Neuron (in vitro differentiated cells): ENCODE measurements at regions not wholly inside any gene's neighbourhood (a gene's known extent, or its start where the extent isn't known, plus 50 kb on each side); places are given as distances from the start of the nearest gene placed in this dataset.

ENCODE experiments used
- H2AFZ ChIP-seq: one replicate; pipeline ENCODE4 v1.6.1; 2013; ENCODE audit warnings: low read depth, mild to moderate bottlenecking, inconsistent platforms, low read length, moderate library complexity
- H3K27me3 ChIP-seq: one replicate; pipeline ENCODE4 v1.6.1; 2013; ENCODE audit warnings: low read length; ENCODE audit not compliant: insufficient read depth
- H3K36me3 ChIP-seq: one replicate; pipeline ENCODE4 v1.6.1; 2013; ENCODE audit warnings: low read length; ENCODE audit not compliant: insufficient read depth
- H3K4me1 ChIP-seq: one replicate; pipeline ENCODE4 v1.6.1; 2013; ENCODE audit warnings: low read length; ENCODE audit not compliant: insufficient read depth
- H3K4me3 ChIP-seq: 2 replicates; pipeline ENCODE4 v1.5.1; 2013; ENCODE audit warnings: mild to moderate bottlenecking, low read length, moderate library complexity
- H3K9me3 ChIP-seq: one replicate; pipeline ENCODE4 v1.6.1; 2013; ENCODE audit warnings: low read length

- H3K9me3 ChIP-seq: no peaks in the 10 kb centered on the region
- H3K4me1 ChIP-seq: no peaks in the 10 kb centered on the region
- no peak overlapping the region for H2AFZ ChIP-seq
- no peaks in the 10 kb centered on the region for H3K27me3 ChIP-seq
- no peaks in the 10 kb centered on the region for H3K36me3 ChIP-seq
- H3K4me3 ChIP-seq: no peak overlapping the region
These were observed 158.0 kb upstream of the AHR start for GRCh38 chr7:17140406-17140805.

- H2AFZ ChIP-seq: no peak overlapping the region
- H3K4me1 ChIP-seq: no peaks in the 10 kb centered on the region
- H3K27me3 ChIP-seq: no peaks in the 10 kb centered on the region
- H3K9me3 ChIP-seq: no peaks in the 10 kb centered on the region
- no peaks in the 10 kb centered on the region for H3K36me3 ChIP-seq
- H3K4me3 ChIP-seq: no peak overlapping the region
These were observed 155.5 kb upstream of the AHR start for GRCh38 chr7:17142831-17143541.

DNA sequence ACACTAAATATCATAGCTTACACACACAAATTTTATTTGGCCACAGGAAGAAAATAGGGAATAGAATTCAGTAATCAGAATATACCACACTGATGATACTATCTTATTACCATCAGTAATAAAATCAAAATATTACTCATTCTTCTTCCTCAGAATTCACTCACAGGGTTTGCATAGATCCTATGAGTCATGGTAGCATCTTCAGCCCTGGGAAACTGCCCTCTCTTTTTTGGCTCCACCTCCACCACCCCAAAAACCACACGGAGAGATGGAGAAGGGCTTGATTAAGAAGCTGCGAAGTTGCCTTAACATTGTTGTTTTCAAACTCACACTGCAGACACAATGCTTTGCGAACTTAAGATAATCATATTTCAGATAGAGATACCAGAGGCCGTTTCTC lies 154.1 kb upstream of the AHR start:
- no peak overlapping the region for H3K4me3 ChIP-seq
- H3K4me1 ChIP-seq: no peaks in the 10 kb centered on the region
- no peaks in the 10 kb centered on the region for H3K36me3 ChIP-seq
- no peak overlapping the region for H2AFZ ChIP-seq
- H3K9me3 ChIP-seq: no peaks in the 10 kb centered on the region
- H3K27me3 ChIP-seq: no peaks in the 10 kb centered on the region

- no peaks in the 10 kb centered on the region for H3K27me3 ChIP-seq
- no peaks in the 10 kb centered on the region for H3K36me3 ChIP-seq
- no peak overlapping the region for H2AFZ ChIP-seq
- H3K9me3 ChIP-seq: no peaks in the 10 kb centered on the region
- no peak overlapping the region for H3K4me3 ChIP-seq
- no peaks in the 10 kb centered on the region for H3K4me1 ChIP-seq
These were observed 151.8 kb upstream of the AHR start for GRCh38 chr7:17146621-17147020.

DNA sequence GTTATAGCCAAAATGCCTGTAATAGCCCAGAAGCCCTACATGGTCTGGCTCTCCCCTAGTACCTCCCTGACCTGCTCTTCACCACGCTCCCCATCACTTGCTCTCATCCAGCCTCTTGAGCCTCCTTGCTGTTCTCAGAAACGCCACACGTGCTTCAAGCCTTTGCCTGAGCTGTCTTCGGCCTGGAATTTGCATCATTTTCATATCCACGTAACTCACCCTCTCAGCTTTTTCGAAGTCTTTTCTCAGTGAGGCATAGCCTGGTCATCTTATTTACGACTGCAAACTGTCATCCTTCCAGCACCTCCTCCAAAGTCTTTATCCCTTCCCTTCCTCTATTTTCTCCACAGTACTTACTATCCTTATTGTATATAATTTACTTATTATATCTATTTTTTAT lies 151.0 kb upstream of the AHR start:
- no peaks in the 10 kb centered on the region for H3K36me3 ChIP-seq
- H2AFZ ChIP-seq: no peak overlapping the region
- H3K9me3 ChIP-seq: no peaks in the 10 kb centered on the region
- H3K4me3 ChIP-seq: no peak overlapping the region
- no peaks in the 10 kb centered on the region for H3K4me1 ChIP-seq
- H3K27me3 ChIP-seq: no peaks in the 10 kb centered on the region

DNA sequence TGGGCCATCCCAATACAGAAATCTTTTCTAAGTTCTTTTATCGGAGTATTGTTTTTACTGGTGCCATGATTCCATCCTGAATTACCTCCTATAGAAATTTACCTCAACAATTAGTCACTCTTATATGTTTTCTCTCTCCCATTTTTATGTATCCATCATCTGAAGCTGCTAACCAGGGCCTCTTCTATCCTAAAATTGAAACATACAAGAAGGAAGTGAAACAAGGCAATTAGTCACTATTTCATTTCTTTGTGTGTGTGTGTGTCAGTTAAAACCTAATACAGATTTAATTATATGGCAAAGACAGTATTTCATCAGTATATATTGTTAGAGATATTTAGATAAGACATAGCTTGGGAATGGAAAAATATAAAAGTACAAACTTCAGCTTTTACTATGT lies 148.4 kb upstream of the AHR start:
- Histone ChIP-seq H3K9me3 (no peaks in the 10 kb centered on the region), H3K27me3 (no peaks in the 10 kb centered on the region)

DNA sequence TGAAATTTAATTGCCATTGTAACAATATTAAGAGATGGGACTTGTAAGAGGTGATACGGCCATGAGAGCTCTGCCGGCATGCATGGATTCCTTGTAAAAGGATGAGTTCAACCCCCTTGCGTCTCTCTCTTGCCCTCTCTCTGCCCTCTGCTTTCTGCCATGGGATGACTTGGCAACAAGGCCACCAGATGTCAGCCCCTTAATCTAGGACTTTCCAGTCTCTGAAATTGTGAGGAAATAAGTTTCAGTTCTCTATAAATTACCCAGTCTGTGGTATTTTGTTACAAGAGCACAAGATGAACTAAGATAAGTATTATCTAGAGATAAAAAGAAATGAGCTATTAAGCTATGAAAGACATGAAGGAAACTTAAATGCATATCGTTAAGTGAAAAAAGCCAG lies 145.7 kb upstream of the AHR start:
- Histone ChIP-seq H2AFZ (no peak overlapping the region), H3K27me3 (no peaks in the 10 kb centered on the region), H3K36me3 (no peaks in the 10 kb centered on the region), H3K4me1 (no peaks in the 10 kb centered on the region), H3K9me3 (no peaks in the 10 kb centered on the region), H3K4me3 (no peak overlapping the region)

More for the DNA sequence above, 148.4 kb upstream of the AHR start:
- H3K4me1 ChIP-seq: no peaks in the 10 kb centered on the region
- H2AFZ ChIP-seq: no peak overlapping the region
- no peaks in the 10 kb centered on the region for H3K36me3 ChIP-seq
- no peak overlapping the region for H3K4me3 ChIP-seq

- H3K9me3 ChIP-seq: no peaks in the 10 kb centered on the region
- no peaks in the 10 kb centered on the region for H3K27me3 ChIP-seq
- no peaks in the 10 kb centered on the region for H3K4me1 ChIP-seq
- H3K36me3 ChIP-seq: no peaks in the 10 kb centered on the region
- no peak overlapping the region for H3K4me3 ChIP-seq
- no peak overlapping the region for H2AFZ ChIP-seq
These were observed 144.9 kb upstream of the AHR start for GRCh38 chr7:17153536-17153935.

GRCh38 chr7:17155529-17155928 lies 142.9 kb upstream of the AHR start:
- H3K4me3 ChIP-seq: no peak overlapping the region
- no peaks in the 10 kb centered on the region for H3K9me3 ChIP-seq
- H3K36me3 ChIP-seq: no peaks in the 10 kb centered on the region
- H3K27me3 ChIP-seq: no peaks in the 10 kb centered on the region
- no peak overlapping the region for H2AFZ ChIP-seq
- H3K4me1 ChIP-seq: no peaks in the 10 kb centered on the region

- no peaks in the 10 kb centered on the region for H3K9me3 ChIP-seq
- no peaks in the 10 kb centered on the region for H3K4me1 ChIP-seq
- no peak overlapping the region for H2AFZ ChIP-seq
- H3K36me3 ChIP-seq: no peaks in the 10 kb centered on the region
- no peaks in the 10 kb centered on the region for H3K27me3 ChIP-seq
- no peak overlapping the region for H3K4me3 ChIP-seq
These were observed 140.2 kb upstream of the AHR start for GRCh38 chr7:17158261-17158660.

DNA sequence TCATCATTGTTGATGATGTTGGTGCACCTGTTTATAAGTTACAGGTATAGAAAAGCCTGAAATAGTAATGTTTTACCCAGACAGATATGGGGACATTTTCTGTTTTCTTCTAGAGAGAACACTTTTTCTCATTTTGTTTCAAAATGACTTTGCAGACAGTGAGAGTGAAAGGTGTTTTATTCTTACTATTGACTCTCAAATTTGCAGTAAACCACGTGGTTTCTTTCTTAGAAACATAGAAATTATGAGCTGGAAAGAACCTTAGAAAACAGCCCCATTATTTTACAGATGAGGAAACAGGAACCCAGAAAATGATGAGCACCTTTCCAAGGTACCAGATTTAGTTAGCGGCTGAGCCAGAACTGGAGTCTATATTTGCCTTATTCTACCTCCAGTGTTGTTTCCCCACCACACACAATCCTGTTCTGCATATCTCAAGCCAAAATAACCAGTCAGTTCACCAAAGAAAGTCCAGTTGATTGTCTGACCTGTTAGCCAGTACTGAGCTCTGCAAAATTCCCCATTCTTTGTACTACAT lies 138.9 kb upstream of the AHR start:
- Histone ChIP-seq H3K27me3 (no peaks in the 10 kb centered on the region), H3K4me3 (no peak overlapping the region), H3K36me3 (no peaks in the 10 kb centered on the region), H3K4me1 (no peaks in the 10 kb centered on the region), H2AFZ (no peak overlapping the region), H3K9me3 (no peaks in the 10 kb centered on the region)

DNA sequence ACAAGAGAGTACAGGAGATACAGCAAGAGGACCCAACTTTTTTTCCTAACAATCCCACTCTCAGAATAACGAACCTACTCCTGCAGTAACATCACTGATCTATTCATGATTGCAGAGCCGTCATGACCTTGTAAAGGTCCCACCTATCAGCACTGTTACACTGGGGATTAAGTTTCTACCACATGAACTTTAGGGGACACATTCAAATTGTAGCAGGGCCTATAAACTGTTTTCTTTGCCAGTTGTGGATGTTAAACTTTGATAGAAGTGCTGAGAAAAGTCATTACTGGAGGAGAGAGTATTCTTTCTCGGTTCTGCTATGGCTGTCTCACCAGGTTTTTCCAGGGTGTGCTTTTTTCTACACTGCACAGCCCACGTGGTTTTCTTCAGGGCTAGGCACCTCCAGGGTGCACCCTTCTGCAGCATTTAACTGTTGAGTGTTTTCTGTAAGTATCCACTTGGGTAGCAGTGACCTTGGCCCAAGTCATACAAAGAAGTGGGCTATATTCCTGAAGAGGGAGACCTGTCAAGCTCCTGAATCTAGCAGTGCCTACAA lies 131.6 kb upstream of the AHR start:
- Histone ChIP-seq H3K4me3 (no peak overlapping the region), H3K4me1 (no peaks in the 10 kb centered on the region), H3K27me3 (no peaks in the 10 kb centered on the region), H3K9me3 (no peaks in the 10 kb centered on the region), H3K36me3 (no peaks in the 10 kb centered on the region), H2AFZ (no peak overlapping the region)

- Histone ChIP-seq H3K4me1 (no peaks in the 10 kb centered on the region), H2AFZ (no peak overlapping the region), H3K27me3 (no peaks in the 10 kb centered on the region), H3K9me3 (no peaks in the 10 kb centered on the region), H3K4me3 (no peak overlapping the region), H3K36me3 (no peaks in the 10 kb centered on the region)
These were observed 130.0 kb upstream of the AHR start for GRCh38 chr7:17168416-17168815.

DNA sequence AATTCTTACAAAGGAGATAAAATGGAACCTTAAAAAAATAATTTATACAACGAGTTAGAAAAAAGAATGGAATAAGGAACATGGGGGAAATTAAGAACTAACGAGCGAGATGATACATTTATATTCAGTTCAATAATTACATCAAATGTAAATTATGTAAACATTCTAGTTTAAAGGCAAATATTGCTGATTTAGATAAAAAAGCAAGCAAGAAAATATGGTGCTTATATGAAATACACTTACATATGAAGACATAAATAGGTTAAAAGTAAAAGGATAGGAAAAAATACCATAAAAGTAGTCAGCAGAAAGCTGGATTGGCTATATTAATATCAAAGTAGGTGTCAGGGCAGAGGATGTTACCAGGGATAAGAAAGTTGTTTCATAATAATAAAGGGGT lies 127.0 kb upstream of the AHR start:
- no peaks in the 10 kb centered on the region for H3K27me3 ChIP-seq

More for the DNA sequence above, 127.0 kb upstream of the AHR start:
- Histone ChIP-seq H2AFZ (no peak overlapping the region), H3K36me3 (no peaks in the 10 kb centered on the region), H3K9me3 (no peaks in the 10 kb centered on the region), H3K4me3 (no peak overlapping the region), H3K4me1 (no peaks in the 10 kb centered on the region)
